ENCODE measurements at regions not wholly inside any gene's neighbourhood (a gene's known extent, or its start where the extent isn't known, plus 50 kb on each side); places are given as distances from the start of the nearest gene placed in this dataset.

- Mint-ChIP-seq H3K36me3 (no peaks in the 10 kb centered on the region), H3K4me3 (no peak overlapping the region), H3K4me1 (peaks cover 6% of the 10 kb centered on the region), H3K27ac (no peak overlapping the region), H3K27me3 (peaks cover 6% of the 10 kb centered on the region), H3K9me3 (no peaks in the 10 kb centered on the region)
- DNase-seq, result no peak
Measured at GRCh38 chr4:108385076-108385475, 216.3 kb upstream of the LEF1 start.

DNA sequence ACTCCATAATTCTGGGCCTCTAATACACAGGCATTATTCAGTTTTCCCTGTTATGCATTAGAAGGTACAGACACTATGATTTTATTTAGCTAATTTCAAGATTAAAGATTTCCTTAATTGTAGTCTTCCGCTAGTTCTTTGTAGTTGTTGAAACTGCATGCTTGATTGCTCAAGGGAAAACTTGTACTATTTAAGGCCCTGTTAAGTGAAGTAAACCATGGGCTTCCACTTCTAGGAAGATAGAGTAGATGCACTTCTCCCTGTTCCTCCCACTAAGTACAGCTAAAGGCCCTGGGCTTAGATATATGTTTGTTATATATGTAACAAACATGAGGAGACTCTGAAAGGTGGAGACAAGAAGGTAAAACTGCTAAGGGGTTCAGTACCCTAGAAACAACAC lies 215.8 kb upstream of the LEF1 start:
- no peaks in the 10 kb centered on the region for H3K36me3 Mint-ChIP-seq

DNA sequence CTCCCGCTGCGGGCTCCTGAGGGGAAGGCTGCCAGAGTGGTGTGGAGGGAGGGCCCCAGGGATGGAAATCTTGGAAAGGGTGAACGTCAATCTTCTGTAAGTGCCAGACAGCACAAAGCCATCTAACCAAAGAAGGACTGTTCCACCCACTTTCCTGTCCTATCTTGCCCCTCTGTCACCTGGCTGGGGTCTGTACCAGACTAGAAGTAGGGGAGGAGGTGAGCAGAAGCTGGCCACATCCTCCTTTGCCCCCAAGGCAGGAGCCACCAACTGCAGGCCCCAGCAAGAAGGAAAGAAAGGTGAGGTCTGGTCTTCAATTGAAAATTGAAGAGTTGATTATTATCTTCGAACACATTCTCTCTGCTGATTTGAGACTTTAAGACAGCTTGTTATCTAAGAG lies 214.4 kb upstream of the LEF1 start:
- DNase-seq, result no peak
- Mint-ChIP-seq H3K4me3 (no peak overlapping the region), H3K9me3 (no peaks in the 10 kb centered on the region), H3K36me3 (no peaks in the 10 kb centered on the region), H3K4me1 (peaks cover 6% of the 10 kb centered on the region), H3K27ac (no peak overlapping the region), H3K27me3 (peaks cover 6% of the 10 kb centered on the region)

More for the DNA sequence above, 215.8 kb upstream of the LEF1 start:
- Mint-ChIP-seq H3K4me3 (no peak overlapping the region), H3K27ac (peak overlapping the region; percentile 30), H3K4me1 (peaks cover 6% of the 10 kb centered on the region), H3K27me3 (peaks cover 6% of the 10 kb centered on the region), H3K9me3 (no peaks in the 10 kb centered on the region)
- DNase-seq, result no peak

DNA sequence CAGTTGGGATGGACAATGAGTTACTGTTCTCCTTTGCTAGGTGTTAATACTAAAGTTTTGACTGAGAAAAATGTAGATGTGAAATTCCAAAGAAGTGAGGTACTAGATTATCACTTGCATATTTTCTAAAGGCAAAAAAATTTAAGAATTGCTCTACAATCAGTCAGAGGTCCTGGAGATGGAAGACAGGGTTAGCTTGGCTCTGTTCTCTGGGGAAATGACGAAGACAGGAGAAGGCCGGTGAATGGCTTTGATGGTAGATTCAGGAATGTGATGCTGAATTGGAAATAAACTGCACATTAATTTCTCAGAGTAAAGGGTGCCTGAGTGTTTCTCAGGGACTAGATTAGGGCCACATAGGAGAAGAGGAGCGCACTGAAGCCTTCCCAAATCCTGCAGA lies 214.0 kb upstream of the LEF1 start:
- peaks cover 6% of the 10 kb centered on the region for H3K27me3 Mint-ChIP-seq
- no peak overlapping the region for H3K27ac Mint-ChIP-seq
- no peaks in the 10 kb centered on the region for H3K36me3 Mint-ChIP-seq
- no peak overlapping the region for H3K4me3 Mint-ChIP-seq
- no peak for DNase-seq
- H3K9me3 Mint-ChIP-seq, result no peaks in the 10 kb centered on the region
- H3K4me1 Mint-ChIP-seq, result peaks cover 6% of the 10 kb centered on the region

DNA sequence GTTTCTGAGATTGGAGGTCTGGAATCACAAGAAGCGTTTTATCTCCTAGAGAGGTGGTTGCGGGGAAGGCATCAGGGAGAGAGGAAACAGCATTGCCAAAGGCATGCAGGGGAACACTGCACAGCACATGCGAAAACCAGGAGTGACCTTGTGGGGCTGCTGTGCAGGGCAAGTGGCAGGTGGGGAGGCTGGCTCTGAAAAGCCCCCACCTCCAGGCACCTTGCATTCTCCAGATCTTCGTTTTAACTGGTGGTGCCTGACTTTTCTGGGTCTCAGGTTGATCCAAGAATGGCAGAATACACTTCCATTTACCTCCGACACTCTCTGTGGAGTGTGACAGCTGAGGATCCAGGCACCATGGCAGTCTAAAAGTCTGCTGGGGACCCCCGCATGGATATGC lies 209.4 kb upstream of the LEF1 start:
- H3K27ac Mint-ChIP-seq, result no peak overlapping the region
- no peaks in the 10 kb centered on the region for H3K27me3 Mint-ChIP-seq
- H3K4me3 Mint-ChIP-seq, result no peak overlapping the region
- DNase-seq, result no peak
- H3K36me3 Mint-ChIP-seq, result no peaks in the 10 kb centered on the region
- peaks cover 11% of the 10 kb centered on the region for H3K4me1 Mint-ChIP-seq
- H3K9me3 Mint-ChIP-seq, result no peaks in the 10 kb centered on the region

GRCh38 chr4:108377021-108377420 lies 208.3 kb upstream of the LEF1 start:
- no peaks in the 10 kb centered on the region for H3K9me3 Mint-ChIP-seq
- H3K4me3 Mint-ChIP-seq, result no peak overlapping the region
- no peaks in the 10 kb centered on the region for H3K36me3 Mint-ChIP-seq
- no peak overlapping the region for H3K27ac Mint-ChIP-seq
- no peak for DNase-seq
- peaks cover 18% of the 10 kb centered on the region for H3K4me1 Mint-ChIP-seq
- no peaks in the 10 kb centered on the region for H3K27me3 Mint-ChIP-seq

GRCh38 chr4:108375434-108375833 lies 206.7 kb upstream of the LEF1 start:
- H3K4me1 Mint-ChIP-seq, result peaks cover 30% of the 10 kb centered on the region
- peaks cover 5% of the 10 kb centered on the region for H3K27me3 Mint-ChIP-seq
- H3K36me3 Mint-ChIP-seq, result no peaks in the 10 kb centered on the region
- no peaks in the 10 kb centered on the region for H3K9me3 Mint-ChIP-seq
- DNase-seq, result no peak
- H3K27ac Mint-ChIP-seq, result no peak overlapping the region
- no peak overlapping the region for H3K4me3 Mint-ChIP-seq

DNA sequence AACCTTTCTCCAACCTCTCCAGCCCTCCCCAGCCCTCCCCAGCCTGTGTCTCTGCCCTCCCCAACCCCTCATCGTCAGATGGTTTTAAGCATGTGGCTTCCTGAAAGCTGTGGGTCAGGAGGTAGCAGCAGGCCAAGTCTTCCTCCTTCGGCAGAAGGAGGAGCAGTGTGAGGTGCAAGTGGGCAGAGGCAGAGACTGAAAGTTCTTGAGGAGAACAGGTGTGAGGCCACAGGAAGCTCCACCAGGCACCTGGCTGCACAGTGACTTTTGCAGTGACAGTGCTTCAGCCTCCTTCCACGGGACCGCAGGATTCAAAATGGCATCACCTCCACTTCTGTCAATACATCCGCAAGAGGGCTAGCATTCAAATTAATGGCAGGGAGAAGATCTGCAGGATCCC lies 203.9 kb upstream of the LEF1 start:
- Mint-ChIP-seq H3K27ac (no peak overlapping the region), H3K9me3 (no peaks in the 10 kb centered on the region), H3K4me1 (peaks cover 42% of the 10 kb centered on the region), H3K4me3 (peak overlapping the region; percentile 40), H3K36me3 (no peaks in the 10 kb centered on the region), H3K27me3 (peaks cover 10% of the 10 kb centered on the region)
- peak; percentile 14 for DNase-seq

DNA sequence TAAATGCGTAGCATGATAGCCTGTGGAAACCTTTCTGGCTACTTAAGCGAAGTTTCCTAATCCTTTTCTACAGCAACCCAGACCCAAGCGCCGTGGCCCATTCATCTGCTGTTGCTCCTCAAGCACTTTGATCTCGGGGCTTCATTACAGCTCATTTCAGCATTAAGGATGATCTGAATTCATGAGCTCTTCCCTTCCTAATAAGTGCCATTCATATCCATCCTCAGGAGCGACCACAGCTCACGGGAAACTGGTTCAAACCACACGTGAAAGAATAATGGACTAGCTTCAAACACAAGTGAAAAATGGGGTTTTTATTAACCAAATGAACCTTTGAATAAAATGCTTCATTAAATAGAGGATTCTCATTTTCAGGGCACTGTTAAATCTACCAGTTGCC lies 202.6 kb upstream of the LEF1 start:
- no peak for DNase-seq
- Mint-ChIP-seq H3K27me3 (peaks cover 10% of the 10 kb centered on the region), H3K9me3 (no peaks in the 10 kb centered on the region), H3K27ac (no peak overlapping the region), H3K36me3 (no peaks in the 10 kb centered on the region), H3K4me1 (peaks cover 45% of the 10 kb centered on the region), H3K4me3 (peak overlapping the region; percentile 72)

DNA sequence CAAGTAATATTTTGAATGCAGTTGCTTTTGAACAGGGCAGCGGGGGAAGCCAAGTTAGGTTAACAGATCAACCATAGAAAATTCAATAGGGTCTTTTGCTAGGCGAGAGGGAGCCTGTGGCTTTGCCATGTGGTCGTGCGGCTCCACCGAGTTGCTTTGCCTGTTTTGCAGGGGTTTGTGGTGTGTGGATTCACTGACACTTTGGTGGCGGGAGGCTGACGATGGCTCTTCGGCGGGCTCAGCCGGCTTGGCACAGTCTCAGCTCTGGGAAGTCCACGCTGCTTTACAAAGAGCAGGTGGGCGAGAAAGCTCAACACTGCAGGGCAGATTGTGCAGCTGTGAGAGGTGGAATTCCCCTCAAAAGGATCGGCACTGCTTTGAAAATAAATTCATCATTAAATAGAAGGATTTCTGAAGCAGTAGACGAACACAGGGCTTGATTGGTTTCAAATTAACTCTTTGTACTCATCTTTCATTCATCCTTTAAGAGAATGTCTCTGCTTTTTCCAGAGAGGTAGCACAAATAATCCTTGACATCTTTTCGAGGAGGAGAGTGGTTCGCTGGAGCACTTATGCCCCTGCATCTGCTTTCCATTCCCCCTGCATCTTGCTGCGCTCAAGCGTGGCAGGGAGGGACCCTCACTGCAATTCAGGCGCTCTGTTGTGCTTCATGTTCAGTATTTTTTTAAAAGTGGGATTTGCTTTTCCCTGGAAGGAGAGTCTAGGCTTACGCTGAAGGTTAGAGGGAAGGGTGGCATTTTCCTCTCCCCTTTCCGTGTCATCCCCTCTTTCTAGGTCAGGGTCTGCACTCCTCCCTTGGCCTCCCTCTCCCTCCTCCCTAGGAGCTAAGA lies 201.8 kb upstream of the LEF1 start:
- Mint-ChIP-seq H3K4me1 (peaks cover 43% of the 10 kb centered on the region), H3K9me3 (no peaks in the 10 kb centered on the region), H3K27ac (peak overlapping the region; percentile 77), H3K36me3 (no peaks in the 10 kb centered on the region), H3K4me3 (peak overlapping the region; percentile 72), H3K27me3 (peaks cover 10% of the 10 kb centered on the region)
- peak; percentile 70 for DNase-seq

DNA sequence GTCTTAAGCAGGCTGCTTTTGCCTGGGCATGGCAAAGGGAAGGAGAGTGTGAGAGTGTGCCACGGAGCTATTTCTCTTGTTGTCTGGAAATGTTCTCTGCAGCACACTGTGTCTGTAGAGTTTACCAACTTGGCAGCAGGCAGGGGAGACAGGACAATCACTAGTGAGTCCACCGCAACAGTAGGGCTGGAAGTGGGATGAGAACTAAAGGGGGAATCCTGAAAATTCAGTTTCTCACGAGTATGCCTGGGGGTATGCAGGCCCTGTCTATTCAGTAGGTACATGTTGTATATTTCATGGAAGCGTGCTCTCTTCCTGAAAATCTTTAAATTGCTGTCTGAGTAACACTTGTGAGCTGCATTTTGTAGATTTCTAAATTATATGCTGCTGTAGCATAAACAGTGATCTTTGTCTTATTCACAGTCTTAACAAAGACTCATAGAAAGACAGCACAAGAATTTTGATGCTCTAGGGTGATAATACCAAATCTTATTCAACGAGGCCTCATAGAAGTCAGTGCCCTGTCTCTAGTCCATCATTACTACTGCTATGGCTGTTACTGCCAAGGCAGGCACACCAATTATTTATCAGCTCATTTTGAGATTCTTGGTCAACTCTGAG lies 200.4 kb upstream of the LEF1 start:
- Mint-ChIP-seq H3K27me3 (peaks cover 10% of the 10 kb centered on the region), H3K4me1 (peaks cover 43% of the 10 kb centered on the region), H3K4me3 (no peak overlapping the region), H3K27ac (no peak overlapping the region), H3K9me3 (no peaks in the 10 kb centered on the region), H3K36me3 (no peaks in the 10 kb centered on the region)
- no peak for DNase-seq

DNA sequence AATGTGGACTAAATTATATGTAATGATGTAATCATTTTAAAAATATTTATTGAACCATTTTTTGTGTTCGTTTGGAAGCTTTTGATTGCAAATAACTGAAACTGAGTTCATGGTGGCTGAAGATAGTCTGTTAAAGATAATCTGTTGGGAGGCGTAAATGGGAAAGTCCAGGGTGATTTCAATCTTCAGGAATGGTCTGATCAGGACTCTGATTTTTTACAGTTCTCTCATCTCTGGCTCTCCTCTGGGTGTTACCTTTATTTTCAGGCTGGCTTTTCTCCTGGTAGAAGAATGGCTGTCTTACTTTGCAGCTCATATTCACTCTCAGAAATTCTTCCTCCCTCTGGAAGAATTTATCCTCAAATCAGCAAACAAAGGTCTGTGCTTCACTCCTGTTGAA lies 199.0 kb upstream of the LEF1 start:
- H3K36me3 Mint-ChIP-seq, result no peaks in the 10 kb centered on the region
- peaks cover 36% of the 10 kb centered on the region for H3K4me1 Mint-ChIP-seq
- H3K27ac Mint-ChIP-seq, result no peak overlapping the region
- peaks cover 10% of the 10 kb centered on the region for H3K27me3 Mint-ChIP-seq
- no peaks in the 10 kb centered on the region for H3K9me3 Mint-ChIP-seq
- DNase-seq, result no peak
- no peak overlapping the region for H3K4me3 Mint-ChIP-seq

DNA sequence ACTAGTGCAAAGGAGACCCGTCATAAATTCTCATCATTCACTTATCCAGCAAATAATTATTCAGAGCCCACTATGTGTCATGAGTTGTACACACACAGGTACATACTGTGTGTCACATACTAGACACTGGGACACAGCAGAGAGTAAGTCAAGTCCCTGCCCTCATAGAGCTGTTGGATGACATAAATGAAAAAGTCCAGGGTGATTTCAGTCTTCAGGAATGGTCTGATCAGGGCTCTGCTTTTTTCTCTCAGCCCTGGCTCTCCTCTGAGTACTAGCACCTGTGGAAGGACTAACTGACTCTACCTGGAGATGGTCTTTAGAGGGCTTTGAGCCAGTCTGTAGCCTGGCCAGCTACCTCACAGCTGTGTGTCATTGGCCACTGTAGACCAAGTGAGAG lies 198.0 kb upstream of the LEF1 start:
- Mint-ChIP-seq H3K36me3 (no peaks in the 10 kb centered on the region), H3K4me3 (no peak overlapping the region), H3K27ac (no peak overlapping the region), H3K4me1 (peaks cover 39% of the 10 kb centered on the region), H3K9me3 (no peaks in the 10 kb centered on the region), H3K27me3 (peaks cover 10% of the 10 kb centered on the region)
- DNase-seq, result no peak

GRCh38 chr4:108365551-108365950 lies 196.8 kb upstream of the LEF1 start:
- no peaks in the 10 kb centered on the region for H3K9me3 Mint-ChIP-seq
- H3K36me3 Mint-ChIP-seq, result no peaks in the 10 kb centered on the region
- H3K27me3 Mint-ChIP-seq, result peaks cover 5% of the 10 kb centered on the region
- no peak overlapping the region for H3K4me3 Mint-ChIP-seq
- H3K4me1 Mint-ChIP-seq, result peaks cover 40% of the 10 kb centered on the region
- no peak overlapping the region for H3K27ac Mint-ChIP-seq
- no peak for DNase-seq

DNA sequence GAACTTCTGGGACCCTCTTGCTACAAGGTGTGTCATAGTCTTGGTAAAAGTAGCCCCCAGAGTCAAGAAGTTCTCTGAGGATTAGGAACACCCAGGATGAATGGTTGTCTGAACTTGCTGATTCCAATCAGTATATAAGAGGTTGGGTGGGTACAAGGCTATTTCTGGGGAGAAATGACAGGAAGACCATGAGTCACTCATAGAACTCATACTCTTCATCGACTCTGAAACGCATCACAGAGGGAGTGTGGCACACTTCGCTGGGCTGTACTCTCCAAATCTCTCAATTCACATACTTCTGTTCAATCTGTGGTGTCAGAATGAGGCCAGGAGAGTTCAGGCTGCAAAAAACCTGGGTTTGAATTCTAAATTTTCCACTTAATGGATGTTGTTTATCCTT lies 193.2 kb upstream of the LEF1 start:
- Mint-ChIP-seq H3K9me3 (no peaks in the 10 kb centered on the region), H3K4me3 (no peak overlapping the region), H3K27ac (no peak overlapping the region), H3K4me1 (peaks cover 52% of the 10 kb centered on the region), H3K36me3 (no peaks in the 10 kb centered on the region), H3K27me3 (no peaks in the 10 kb centered on the region)
- no peak for DNase-seq

GRCh38 chr4:108361446-108361820 lies 192.7 kb upstream of the LEF1 start:
- Mint-ChIP-seq H3K27me3 (no peaks in the 10 kb centered on the region), H3K4me1 (peaks cover 54% of the 10 kb centered on the region), H3K4me3 (no peak overlapping the region), H3K9me3 (no peaks in the 10 kb centered on the region), H3K27ac (no peak overlapping the region), H3K36me3 (no peaks in the 10 kb centered on the region)
- no peak for DNase-seq

Measured in activated naive CD8-positive, alpha-beta T cell treated with anti-CD3 and anti-CD28 coated beads for 36 hours (primary cell).